Bronchial epithelial cell (primary cell): ENCODE measurements at regions not wholly inside any gene's neighbourhood (a gene's known extent, or its start where the extent isn't known, plus 50 kb on each side); places are given as distances from the start of the nearest gene placed in this dataset.
A peak's percentile ranks its signal among the peaks of the same experiment; 100 is the strongest.

ENCODE experiments used
- DNase-seq: peaks from one replicate; pipeline ENCODE4 v3.0.0-alpha.2; 2010; ENCODE audit warnings: low read depth
- FAIRE-seq: peaks from 2 replicates; lab custom pipeline; 2011; peaks lifted over from hg19 to GRCh38; lab: Jason Lieb, UNC
- H3K27me3 ChIP-seq: 2 replicates; pipeline ENCODE4 v1.5.1; 2011; ENCODE audit warnings: low read length; ENCODE audit not compliant: control insufficient read depth, insufficient read depth
- H3K36me3 ChIP-seq: 2 replicates; pipeline ENCODE4 v1.5.1; 2011; ENCODE audit warnings: low read length; ENCODE audit not compliant: control insufficient read depth, insufficient read depth
- H3K4me3 ChIP-seq: 2 replicates; pipeline ENCODE4 v1.5.1; 2011; ENCODE audit warnings: mild to moderate bottlenecking, low read depth, low read length, control low read depth
- CTCF ChIP-seq: IDR thresholded peaks from 2 replicates; pipeline ENCODE4 v1.5.1; 2011; ENCODE audit warnings: mild to moderate bottlenecking, moderate library complexity, low read length, control low read depth, inconsistent platforms; ENCODE audit not compliant: insufficient read depth, severe bottlenecking

- Histone ChIP-seq H3K27me3 (no peaks in the 10 kb centered on the region), H3K36me3 (no peaks in the 10 kb centered on the region), H3K4me3 (no peak overlapping the region)
- TF ChIP-seq CTCF = no peak
- DNase-seq (peak; percentile 50), FAIRE-seq (no peak)
Measured at GRCh38 chr12:46915836-46916235, 90.0 kb upstream of the SLC38A4 start.

DNA sequence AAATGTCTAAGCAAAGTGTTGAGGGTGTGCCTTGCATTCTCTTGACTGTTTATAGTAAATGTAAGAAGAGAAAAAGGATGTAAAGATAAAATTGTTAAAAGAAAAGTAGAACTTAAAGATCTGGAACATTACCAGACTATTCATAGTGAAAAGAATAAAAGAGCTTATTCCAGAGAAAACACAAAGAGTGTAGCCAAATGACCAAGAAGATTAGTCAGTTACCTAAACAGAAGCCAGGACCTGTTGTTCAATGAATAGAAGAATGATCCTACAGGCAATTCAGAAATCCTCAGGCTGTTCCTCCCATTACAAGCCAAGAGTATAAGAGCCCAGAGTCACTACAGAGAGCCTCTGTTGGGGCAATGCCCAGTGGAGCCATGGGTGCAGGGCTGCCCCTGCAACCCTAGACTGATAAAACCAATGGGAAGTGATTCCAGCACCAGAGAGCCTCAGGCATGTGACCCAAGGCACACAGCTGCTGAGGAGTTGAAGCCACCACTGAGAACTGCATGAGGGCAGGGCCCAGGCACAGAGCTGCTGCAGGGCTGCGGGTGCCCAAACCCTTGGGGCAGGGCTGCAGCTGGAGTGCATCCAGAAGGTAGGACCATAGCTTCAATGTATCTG is 91.1 kb upstream of the SLC38A4 start:
- TF ChIP-seq CTCF = no peak
- FAIRE-seq = no peak
- no peak for DNase-seq
- H3K36me3 ChIP-seq = no peaks in the 10 kb centered on the region
- H3K4me3 ChIP-seq = no peak overlapping the region
- H3K27me3 ChIP-seq = no peaks in the 10 kb centered on the region

- Histone ChIP-seq H3K27me3 (no peaks in the 10 kb centered on the region), H3K4me3 (no peak overlapping the region), H3K36me3 (no peaks in the 10 kb centered on the region)
- no peak for TF ChIP-seq CTCF
- no peak for FAIRE-seq
- no peak for DNase-seq
Measured at GRCh38 chr12:46917821-46918220, 92.0 kb upstream of the SLC38A4 start.

- DNase-seq = no peak
- FAIRE-seq = no peak
Measured at GRCh38 chr12:46918631-46919030, 92.8 kb upstream of the SLC38A4 start.

GRCh38 chr12:46919666-46920400 is 94.0 kb upstream of the SLC38A4 start:
- DNase-seq (no peak), FAIRE-seq (no peak)
- Histone ChIP-seq H3K36me3 (no peaks in the 10 kb centered on the region), H3K27me3 (no peaks in the 10 kb centered on the region), H3K4me3 (no peak overlapping the region)
- no peak for TF ChIP-seq CTCF

More at GRCh38 chr12:46918631-46919030, 92.8 kb upstream of the SLC38A4 start:
- no peaks in the 10 kb centered on the region for H3K36me3 ChIP-seq
- no peak overlapping the region for H3K4me3 ChIP-seq
- no peak for TF ChIP-seq CTCF
- no peaks in the 10 kb centered on the region for H3K27me3 ChIP-seq
